ENCODE measurements at regions not wholly inside any gene's neighbourhood (a gene's known extent, or its start where the extent isn't known, plus 50 kb on each side); places are given as distances from the start of the nearest gene placed in this dataset.
"Not testable (repeated sequence)": the region's sequence is repeated elsewhere in the genome, so short reads cannot be mapped to it uniquely, and the experiment has no call there.

DNA sequence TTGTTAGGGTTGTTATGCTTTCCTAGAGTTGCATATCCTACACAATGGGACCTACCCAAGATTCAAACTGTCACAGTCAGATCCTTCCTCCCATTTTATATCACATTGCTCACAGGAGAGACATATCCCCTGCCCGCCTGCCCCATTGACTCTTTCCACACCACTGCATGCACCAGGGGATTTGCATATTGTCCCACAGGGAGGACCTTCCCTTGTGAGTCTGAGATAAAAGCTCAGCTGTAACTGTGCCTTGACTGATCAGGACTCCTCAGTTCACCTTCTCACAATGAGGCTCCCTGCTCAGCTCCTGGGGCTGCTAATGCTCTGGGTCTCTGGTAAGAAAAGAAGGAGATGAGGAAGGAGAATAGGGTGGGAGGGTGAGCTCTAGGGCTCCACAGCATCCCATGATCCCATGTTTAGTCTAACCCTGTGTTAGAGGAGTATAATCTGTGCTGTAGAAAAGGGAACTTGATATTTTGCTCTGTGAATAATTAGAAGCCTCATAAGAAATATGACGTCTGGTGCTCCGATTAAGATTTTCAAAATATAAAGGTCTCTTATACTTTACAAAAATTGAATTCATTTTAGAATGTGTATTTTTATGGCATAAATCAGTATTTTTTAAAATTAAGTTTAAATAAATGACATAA, 1268.4 kb downstream of the RPIA start:
- ATAC-seq (replicated peaks in 1 of 4); H3K4me1 Mint-ChIP-seq; DNase-seq; H3K27me3 ChIP-seq (replicated peaks in 1 of 2; ENCODE audit: control insufficient read depth in 2 of 2, extremely low read depth in 1 of 2, insufficient read depth in 2 of 2, low read length in 1 of 2); H3K27me3 Mint-ChIP-seq; H3K4me3 ChIP-seq (ENCODE audit: control insufficient read depth in 1 of 2, extremely low read depth in 1 of 2, low read length in 1 of 2); CTCF ChIA-PET; H3K36me3 Mint-ChIP-seq; H3K9me3 ChIP-seq; H3K36me3 ChIP-seq (ENCODE audit: control insufficient read depth in 2 of 2, extremely low read depth in 1 of 2, insufficient read depth in 1 of 2, low read length in 1 of 2); H3K27ac ChIP-seq (ENCODE audit: low read length); H3K27ac Mint-ChIP-seq; H3K9me3 Mint-ChIP-seq; POLR2A ChIA-PET; H3K4me1 ChIP-seq (ENCODE audit: control insufficient read depth in 1 of 2, extremely low read depth in 1 of 2, insufficient read depth in 2 of 2, low read length in 2 of 2); H3K4me3 Mint-ChIP-seq: not testable (repeated sequence)
- WGBS (ENCODE audit: insufficient coverage), result no CpG with 5 or more reads among the region's 3 CpGs

DNA sequence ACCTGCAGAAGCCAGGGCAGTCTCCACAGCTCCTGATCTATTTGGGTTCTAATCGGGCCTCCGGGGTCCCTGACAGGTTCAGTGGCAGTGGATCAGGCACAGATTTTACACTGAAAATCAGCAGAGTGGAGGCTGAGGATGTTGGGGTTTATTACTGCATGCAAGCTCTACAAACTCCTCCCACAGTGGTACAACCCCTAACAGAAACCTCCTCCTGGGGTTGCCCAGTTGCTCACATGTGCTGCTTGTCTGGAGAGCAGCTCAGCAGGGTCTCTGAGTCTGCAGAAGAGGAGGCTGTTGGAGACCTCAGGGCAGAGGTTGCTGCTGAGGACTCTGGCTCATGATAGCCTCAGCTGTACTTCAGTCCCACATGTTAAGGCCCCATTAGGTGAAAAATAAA, 1269.1 kb downstream of the RPIA start:
- ATAC-seq (replicated peaks in 1 of 4); H3K9me3 Mint-ChIP-seq; H3K9me3 ChIP-seq; H3K27ac ChIP-seq (ENCODE audit: low read length); H3K36me3 Mint-ChIP-seq; POLR2A ChIA-PET; H3K4me3 Mint-ChIP-seq; H3K27ac Mint-ChIP-seq; H3K4me3 ChIP-seq (ENCODE audit: control insufficient read depth in 1 of 2, extremely low read depth in 1 of 2, low read length in 1 of 2); H3K4me1 ChIP-seq (ENCODE audit: control insufficient read depth in 1 of 2, extremely low read depth in 1 of 2, insufficient read depth in 2 of 2, low read length in 2 of 2); H3K27me3 Mint-ChIP-seq; DNase-seq; H3K27me3 ChIP-seq (replicated peaks in 1 of 2; ENCODE audit: control insufficient read depth in 2 of 2, extremely low read depth in 1 of 2, insufficient read depth in 2 of 2, low read length in 1 of 2); CTCF ChIA-PET; H3K36me3 ChIP-seq (ENCODE audit: control insufficient read depth in 2 of 2, extremely low read depth in 1 of 2, insufficient read depth in 1 of 2, low read length in 1 of 2); H3K4me1 Mint-ChIP-seq: not testable (repeated sequence)
- no CpG with 5 or more reads among the region's 2 CpGs for WGBS (ENCODE audit: insufficient coverage)

DNA sequence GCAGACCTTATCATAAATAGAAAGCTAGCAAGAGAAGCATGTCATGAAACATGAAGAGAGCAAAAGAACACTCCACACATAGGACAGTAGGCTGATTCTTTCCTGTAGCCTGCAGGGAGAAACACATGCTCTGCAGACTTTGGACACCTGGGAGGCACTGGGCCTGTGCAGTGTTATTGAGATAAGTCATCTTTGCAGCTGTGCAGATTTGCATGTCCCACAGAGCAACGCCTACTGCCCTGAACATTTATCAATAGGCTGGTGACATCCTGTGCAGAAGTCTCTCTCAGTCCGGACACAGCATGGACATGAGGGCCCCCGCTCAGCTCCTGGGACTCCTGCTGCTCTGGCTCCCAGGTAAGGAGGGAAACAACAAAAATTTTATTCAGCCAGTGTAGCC, 1277.1 kb downstream of the RPIA start:
- H3K36me3 Mint-ChIP-seq; H3K4me1 Mint-ChIP-seq; H3K27ac Mint-ChIP-seq; H3K4me1 ChIP-seq (ENCODE audit: control insufficient read depth in 1 of 2, extremely low read depth in 1 of 2, insufficient read depth in 2 of 2, low read length in 2 of 2); H3K9me3 Mint-ChIP-seq; POLR2A ChIA-PET; H3K27me3 Mint-ChIP-seq; H3K27me3 ChIP-seq (replicated peaks in 1 of 2; ENCODE audit: control insufficient read depth in 2 of 2, extremely low read depth in 1 of 2, insufficient read depth in 2 of 2, low read length in 1 of 2); H3K27ac ChIP-seq (ENCODE audit: low read length); CTCF ChIA-PET; H3K4me3 Mint-ChIP-seq; ATAC-seq (replicated peaks in 1 of 4); DNase-seq; H3K9me3 ChIP-seq; H3K4me3 ChIP-seq (ENCODE audit: control insufficient read depth in 1 of 2, extremely low read depth in 1 of 2, low read length in 1 of 2); H3K36me3 ChIP-seq (ENCODE audit: control insufficient read depth in 2 of 2, extremely low read depth in 1 of 2, insufficient read depth in 1 of 2, low read length in 1 of 2): not testable (repeated sequence)
- WGBS (ENCODE audit: insufficient coverage), result 57% methylated on average over 3 of the region's 3 CpGs

DNA sequence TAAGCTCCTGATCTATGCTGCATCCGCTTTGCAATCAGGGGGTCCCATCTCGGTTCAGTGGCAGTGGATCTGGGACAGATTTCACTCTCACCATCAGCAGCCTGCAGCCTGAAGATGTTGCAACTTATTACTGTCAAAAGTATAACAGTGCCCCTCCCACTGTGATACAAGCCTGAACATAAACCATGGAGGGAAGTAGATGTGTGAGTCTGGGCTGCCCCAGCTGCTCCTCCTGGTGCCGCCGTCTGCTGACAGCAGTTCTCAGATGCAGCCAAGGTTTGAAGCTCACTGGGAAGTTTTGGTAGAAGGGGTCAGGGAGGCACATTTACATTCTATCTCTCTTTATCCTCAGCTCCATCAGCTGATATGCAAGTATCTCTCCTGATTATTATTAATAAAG, 1277.7 kb downstream of the RPIA start:
- H3K27ac ChIP-seq (ENCODE audit: low read length); H3K9me3 Mint-ChIP-seq; H3K36me3 ChIP-seq (ENCODE audit: control insufficient read depth in 2 of 2, extremely low read depth in 1 of 2, insufficient read depth in 1 of 2, low read length in 1 of 2); H3K4me1 ChIP-seq (ENCODE audit: control insufficient read depth in 1 of 2, extremely low read depth in 1 of 2, insufficient read depth in 2 of 2, low read length in 2 of 2); H3K27ac Mint-ChIP-seq; POLR2A ChIA-PET; H3K27me3 ChIP-seq (replicated peaks in 1 of 2; ENCODE audit: control insufficient read depth in 2 of 2, extremely low read depth in 1 of 2, insufficient read depth in 2 of 2, low read length in 1 of 2); CTCF ChIA-PET; H3K36me3 Mint-ChIP-seq; H3K4me3 ChIP-seq (ENCODE audit: control insufficient read depth in 1 of 2, extremely low read depth in 1 of 2, low read length in 1 of 2); ATAC-seq (replicated peaks in 1 of 4); H3K4me1 Mint-ChIP-seq; H3K27me3 Mint-ChIP-seq; H3K4me3 Mint-ChIP-seq; DNase-seq; H3K9me3 ChIP-seq: not testable (repeated sequence)
- WGBS (ENCODE audit: insufficient coverage), result no CpG with 5 or more reads among the region's 4 CpGs

DNA sequence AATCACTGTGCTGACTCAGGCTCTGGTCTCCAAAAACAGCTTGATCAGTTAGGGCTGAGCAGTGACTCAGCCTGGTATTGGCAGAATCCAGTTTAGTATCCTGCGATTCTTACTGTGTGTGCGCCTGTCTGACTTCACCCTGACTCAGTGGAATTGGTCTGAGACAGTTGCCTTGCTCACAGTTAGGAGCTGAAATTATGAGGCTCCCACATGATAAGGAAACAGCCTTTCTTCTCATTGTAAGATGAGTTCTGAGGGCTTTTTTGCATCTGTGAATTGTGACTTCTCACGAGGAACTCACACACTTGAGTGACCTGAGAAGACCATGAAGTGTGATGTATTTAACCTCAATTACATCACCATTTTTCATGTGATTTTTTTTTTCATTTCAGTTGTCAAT, 1282.4 kb downstream of the RPIA start:
- H3K4me3 ChIP-seq (ENCODE audit: control insufficient read depth in 1 of 2, extremely low read depth in 1 of 2, low read length in 1 of 2); H3K4me1 Mint-ChIP-seq; DNase-seq; H3K4me1 ChIP-seq (ENCODE audit: control insufficient read depth in 1 of 2, extremely low read depth in 1 of 2, insufficient read depth in 2 of 2, low read length in 2 of 2); H3K9me3 Mint-ChIP-seq; H3K36me3 ChIP-seq (ENCODE audit: control insufficient read depth in 2 of 2, extremely low read depth in 1 of 2, insufficient read depth in 1 of 2, low read length in 1 of 2); H3K9me3 ChIP-seq; POLR2A ChIA-PET; H3K4me3 Mint-ChIP-seq; CTCF ChIA-PET; H3K27me3 ChIP-seq (replicated peaks in 1 of 2; ENCODE audit: control insufficient read depth in 2 of 2, extremely low read depth in 1 of 2, insufficient read depth in 2 of 2, low read length in 1 of 2); ATAC-seq (replicated peaks in 1 of 4); H3K27me3 Mint-ChIP-seq; H3K27ac ChIP-seq (ENCODE audit: low read length); H3K27ac Mint-ChIP-seq; H3K36me3 Mint-ChIP-seq: not testable (repeated sequence)
- WGBS (ENCODE audit: insufficient coverage), result 100% methylated on average over 2 of the region's 3 CpGs

DNA sequence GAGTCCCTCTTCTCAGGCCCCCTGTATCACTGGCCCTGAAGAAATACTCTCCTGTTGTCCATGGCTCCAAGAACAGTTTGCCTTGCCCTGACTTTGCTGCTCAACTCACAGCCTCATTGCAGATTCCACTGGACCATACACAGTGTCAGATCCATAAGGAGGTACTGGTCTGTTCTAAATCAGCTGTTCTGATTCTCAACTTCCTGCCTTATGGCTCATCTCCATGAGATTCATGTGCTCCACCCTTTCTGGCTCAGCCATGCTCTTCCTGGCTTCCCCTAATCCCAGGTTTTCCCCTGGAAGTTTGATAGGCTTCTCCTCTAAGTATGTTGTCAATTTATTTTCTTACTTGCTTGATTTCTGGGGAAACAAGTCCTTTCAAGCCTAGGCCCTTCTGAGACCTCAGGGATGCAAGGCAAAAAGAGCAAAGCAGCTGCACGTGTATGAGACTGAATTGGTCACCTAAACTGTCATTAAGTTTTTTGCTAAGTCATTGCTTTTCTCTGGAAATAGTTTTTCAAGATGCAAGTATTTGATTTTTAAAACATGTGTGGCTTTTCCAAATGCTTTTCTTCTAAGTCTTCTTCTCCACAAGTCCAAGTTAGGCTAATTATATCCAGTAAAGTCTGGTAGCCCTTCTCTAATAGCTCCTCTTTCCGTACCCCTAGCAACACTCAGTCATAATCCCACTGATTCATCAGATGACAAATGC, 1288.5 kb downstream of the RPIA start:
- H3K4me3 Mint-ChIP-seq; ATAC-seq (replicated peaks in 1 of 4); H3K4me1 ChIP-seq (ENCODE audit: control insufficient read depth in 1 of 2, extremely low read depth in 1 of 2, insufficient read depth in 2 of 2, low read length in 2 of 2); H3K27ac ChIP-seq (ENCODE audit: low read length); H3K27me3 ChIP-seq (replicated peaks in 1 of 2; ENCODE audit: control insufficient read depth in 2 of 2, extremely low read depth in 1 of 2, insufficient read depth in 2 of 2, low read length in 1 of 2); H3K36me3 Mint-ChIP-seq; DNase-seq; POLR2A ChIA-PET; H3K27ac Mint-ChIP-seq; CTCF ChIA-PET; H3K4me3 ChIP-seq (ENCODE audit: control insufficient read depth in 1 of 2, extremely low read depth in 1 of 2, low read length in 1 of 2); H3K4me1 Mint-ChIP-seq; H3K9me3 ChIP-seq; H3K36me3 ChIP-seq (ENCODE audit: control insufficient read depth in 2 of 2, extremely low read depth in 1 of 2, insufficient read depth in 1 of 2, low read length in 1 of 2); H3K27me3 Mint-ChIP-seq; H3K9me3 Mint-ChIP-seq: not testable (repeated sequence)
- WGBS (ENCODE audit: insufficient coverage), result no CpG with 5 or more reads among the region's 2 CpGs

DNA sequence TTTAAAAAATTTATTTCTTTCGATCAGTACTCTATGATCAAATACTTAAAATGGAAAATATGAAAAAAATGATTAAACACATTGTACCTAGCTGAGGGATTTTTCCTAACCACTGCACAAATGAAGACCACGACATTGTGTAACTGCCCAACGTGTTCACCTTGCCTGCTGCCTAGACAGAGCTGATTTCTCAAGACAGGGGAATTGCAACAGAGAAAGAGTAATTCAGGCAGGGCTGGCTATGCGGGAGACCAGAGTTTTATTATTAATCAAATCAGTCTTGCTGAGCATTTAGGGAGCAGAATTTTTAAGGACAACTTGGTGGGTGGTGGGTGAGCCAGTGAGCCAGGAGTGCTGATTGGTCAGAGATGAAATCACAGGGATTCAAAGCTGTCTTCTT, 1290.8 kb downstream of the RPIA start:
- H3K36me3 ChIP-seq (ENCODE audit: control insufficient read depth in 2 of 2, extremely low read depth in 1 of 2, insufficient read depth in 1 of 2, low read length in 1 of 2); H3K27ac ChIP-seq (ENCODE audit: low read length); H3K36me3 Mint-ChIP-seq; DNase-seq; H3K27me3 Mint-ChIP-seq; H3K4me1 ChIP-seq (ENCODE audit: control insufficient read depth in 1 of 2, extremely low read depth in 1 of 2, insufficient read depth in 2 of 2, low read length in 2 of 2); H3K4me1 Mint-ChIP-seq; H3K9me3 ChIP-seq; H3K4me3 ChIP-seq (ENCODE audit: control insufficient read depth in 1 of 2, extremely low read depth in 1 of 2, low read length in 1 of 2); H3K27ac Mint-ChIP-seq; ATAC-seq (replicated peaks in 1 of 4); H3K9me3 Mint-ChIP-seq; POLR2A ChIA-PET; H3K4me3 Mint-ChIP-seq; CTCF ChIA-PET; H3K27me3 ChIP-seq (replicated peaks in 1 of 2; ENCODE audit: control insufficient read depth in 2 of 2, extremely low read depth in 1 of 2, insufficient read depth in 2 of 2, low read length in 1 of 2): not testable (repeated sequence)
- no CpG with 5 or more reads among the region's 4 CpGs for WGBS (ENCODE audit: insufficient coverage)
